ENCODE measurements at regions not wholly inside any gene's neighbourhood (a gene's known extent, or its start where the extent isn't known, plus 50 kb on each side); places are given as distances from the start of the nearest gene placed in this dataset.

DNA sequence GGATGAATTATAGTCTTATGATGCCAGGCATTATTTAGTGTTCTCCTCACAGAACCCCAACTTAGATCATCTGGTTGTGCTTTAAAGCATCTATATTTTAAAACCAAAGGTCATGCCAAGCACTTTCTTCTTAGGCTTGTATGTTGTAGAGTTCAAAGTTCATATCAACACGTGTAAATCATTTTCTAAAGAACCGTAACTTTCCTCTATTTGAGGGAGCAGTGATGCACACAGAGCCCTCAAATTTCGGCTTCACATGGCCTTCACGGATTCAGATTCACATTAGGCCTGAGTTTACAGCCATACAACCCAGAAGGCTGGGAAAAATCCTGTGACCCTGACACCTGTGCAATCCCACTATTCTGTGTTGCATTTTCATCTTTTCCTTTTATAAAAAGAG lies 52.1 kb upstream of the SEC16B start (continued):
- TF ChIP-seq GATA2 (CRISPR knock-in tag; IDR thresholded peaks at IDR 0.05), result no peak
- no peak for TF ChIP-seq FOSL2 (IDR thresholded peaks at IDR 0.05; ENCODE audit: borderline replicate concordance, low read depth)
- TF ChIP-seq YY1 (IDR thresholded peaks at IDR 0.05; ENCODE audit: low read depth), result no peak
- no peak for TF ChIP-seq EP300 (IDR thresholded peaks at IDR 0.05; ENCODE audit: borderline replicate concordance in 1 of 2, low read depth in 1 of 2, low read length in 1 of 2)
- no peak for TF ChIP-seq POLR2AphosphoS5 (IDR thresholded peaks at IDR 0.05; ENCODE audit: low read depth, low read length)
- no peak for TF ChIP-seq GABPA (IDR thresholded peaks at IDR 0.05; ENCODE audit: low read depth)

GRCh38 chr1:178023181-178023618 lies 53.3 kb upstream of the SEC16B start:
- no peak overlapping the region for H3K27ac ChIP-seq (ENCODE audit: low read depth in 2 of 2, low read length in 1 of 2)
- DNase-seq, result no peak
- ChIA-PET CTCF (no interaction called here), POLR2A (no interaction called here)
- H3K4me3 ChIP-seq (ENCODE audit: low read depth in 2 of 2, low read length in 1 of 2), result no peak overlapping the region
- no peak overlapping the region for H2AFZ ChIP-seq (ENCODE audit: low read depth)
- no peaks in the 10 kb centered on the region for H3K36me3 ChIP-seq (replicated peaks in 1 of 2; ENCODE audit: control insufficient read depth in 1 of 2, insufficient read depth in 2 of 2, low read length in 1 of 2)
- no peaks in the 10 kb centered on the region for H4K20me1 ChIP-seq (ENCODE audit: insufficient read depth)
- H3K79me2 ChIP-seq (ENCODE audit: insufficient read depth), result no peaks in the 10 kb centered on the region
- 62% methylated on average over 2 of the region's 2 CpGs for WGBS (ENCODE audit: low lambda C conversion rate)
- peaks cover 0 to 5% of the 10 kb centered on the region in 2 experiments; a peak in 1 of 4 replicates for H3K4me1 ChIP-seq (ENCODE audit: control insufficient read depth in 1 of 2, insufficient read depth in 2 of 2, low read depth in 1 of 2, low read length in 1 of 2)
- H3K9me2 ChIP-seq, result no peaks in the 10 kb centered on the region
- no peaks in the 10 kb centered on the region for H3F3A ChIP-seq (replicated peaks; ENCODE audit: insufficient read depth)
- TF ChIP-seq PBX3 (IDR thresholded peaks at IDR 0.05) (no peak), MEF2A (IDR thresholded peaks at IDR 0.05; ENCODE audit: borderline replicate concordance, low read depth) (no peak), CTCF (IDR thresholded peaks at IDR 0.05) (no peak), FOXJ3 (CRISPR knock-in tag; IDR thresholded peaks at IDR 0.05) (no peak), ELF1 (IDR thresholded peaks at IDR 0.05) (no peak), TCF12 (IDR thresholded peaks at IDR 0.05) (no peak), EP300 (IDR thresholded peaks at IDR 0.05; ENCODE audit: borderline replicate concordance in 1 of 2, low read depth in 1 of 2, low read length in 1 of 2) (no peak)
- TF ChIP-seq, protein P1, sequence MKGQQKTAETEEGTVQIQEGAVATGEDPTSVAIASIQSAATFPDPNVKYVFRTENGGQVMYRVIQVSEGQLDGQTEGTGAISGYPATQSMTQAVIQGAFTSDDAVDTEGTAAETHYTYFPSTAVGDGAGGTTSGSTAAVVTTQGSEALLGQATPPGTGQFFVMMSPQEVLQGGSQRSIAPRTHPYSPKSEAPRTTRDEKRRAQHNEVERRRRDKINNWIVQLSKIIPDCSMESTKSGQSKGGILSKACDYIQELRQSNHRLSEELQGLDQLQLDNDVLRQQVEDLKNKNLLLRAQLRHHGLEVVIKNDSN (IDR thresholded peaks at IDR 0.05; ENCODE audit: borderline replicate concordance, low read depth), result no peak
- H3K9ac ChIP-seq, result no peak overlapping the region
- H3K4me2 ChIP-seq, result no peak overlapping the region
- no peaks in the 10 kb centered on the region for H3K27me3 ChIP-seq (ENCODE audit: insufficient read depth)
- no peaks in the 10 kb centered on the region for H3K9me3 ChIP-seq

DNA sequence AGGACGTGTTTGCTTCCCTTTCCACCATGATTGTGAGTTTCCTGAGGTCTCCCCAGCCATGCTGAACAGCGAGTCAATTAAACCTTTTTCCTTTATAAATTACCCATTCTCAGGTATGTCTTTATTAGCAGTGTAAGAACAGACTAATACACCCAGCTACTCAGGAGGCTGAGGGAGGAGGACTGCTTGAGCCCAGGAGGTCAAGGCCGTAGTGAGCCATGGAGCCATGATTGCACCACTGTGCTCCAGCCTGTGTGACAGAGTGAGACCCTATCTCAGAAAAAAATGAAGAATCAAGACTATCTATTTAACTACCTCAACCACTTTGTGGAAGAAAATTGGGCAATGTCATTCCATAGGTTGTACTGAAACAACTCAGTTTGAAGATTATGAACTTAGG lies 54.6 kb upstream of the SEC16B start:
- Histone ChIP-seq H3K4me3 (ENCODE audit: low read depth in 2 of 2, low read length in 1 of 2) (no peak overlapping the region), H3K36me3 (replicated peaks in 1 of 2; ENCODE audit: control insufficient read depth in 1 of 2, insufficient read depth in 2 of 2, low read length in 1 of 2) (no peaks in the 10 kb centered on the region), H3K9ac (no peak overlapping the region), H3F3A (replicated peaks; ENCODE audit: insufficient read depth) (no peaks in the 10 kb centered on the region), H3K79me2 (ENCODE audit: insufficient read depth) (no peaks in the 10 kb centered on the region), H3K9me2 (no peaks in the 10 kb centered on the region), H2AFZ (ENCODE audit: low read depth) (no peak overlapping the region), H3K4me1 (ENCODE audit: control insufficient read depth in 1 of 2, insufficient read depth in 2 of 2, low read depth in 1 of 2, low read length in 1 of 2) (peaks cover 0 to 5% of the 10 kb centered on the region in 2 experiments; a peak in 1 of 4 replicates), H3K27me3 (ENCODE audit: insufficient read depth) (no peaks in the 10 kb centered on the region), H4K20me1 (ENCODE audit: insufficient read depth) (no peaks in the 10 kb centered on the region), H3K9me3 (no peaks in the 10 kb centered on the region), H3K4me2 (no peak overlapping the region), H3K27ac (ENCODE audit: low read depth in 2 of 2, low read length in 1 of 2) (no peak overlapping the region)
- CTCF ChIA-PET, result no interaction called here
- no peak for DNase-seq
- WGBS (ENCODE audit: low lambda C conversion rate), result 84% methylated on average over 3 of the region's 3 CpGs
- POLR2A ChIA-PET, result no interaction called here
- TF ChIP-seq TEAD4 (IDR thresholded peaks at IDR 0.05; ENCODE audit: borderline replicate concordance, insufficient read depth), result no peak
- TF ChIP-seq SIN3A (IDR thresholded peaks at IDR 0.05; ENCODE audit: borderline replicate concordance, low read depth, low read length), result no peak
- TF ChIP-seq JUND (IDR thresholded peaks at IDR 0.05), result no peak
- no peak for TF ChIP-seq MEF2A (IDR thresholded peaks at IDR 0.05; ENCODE audit: borderline replicate concordance, low read depth)
- TF ChIP-seq NRF1 (IDR thresholded peaks at IDR 0.05; ENCODE audit: low read depth, low read length), result no peak
